ENCODE measurements at regions not wholly inside any gene's neighbourhood (a gene's known extent, or its start where the extent isn't known, plus 50 kb on each side); places are given as distances from the start of the nearest gene placed in this dataset.

DNA sequence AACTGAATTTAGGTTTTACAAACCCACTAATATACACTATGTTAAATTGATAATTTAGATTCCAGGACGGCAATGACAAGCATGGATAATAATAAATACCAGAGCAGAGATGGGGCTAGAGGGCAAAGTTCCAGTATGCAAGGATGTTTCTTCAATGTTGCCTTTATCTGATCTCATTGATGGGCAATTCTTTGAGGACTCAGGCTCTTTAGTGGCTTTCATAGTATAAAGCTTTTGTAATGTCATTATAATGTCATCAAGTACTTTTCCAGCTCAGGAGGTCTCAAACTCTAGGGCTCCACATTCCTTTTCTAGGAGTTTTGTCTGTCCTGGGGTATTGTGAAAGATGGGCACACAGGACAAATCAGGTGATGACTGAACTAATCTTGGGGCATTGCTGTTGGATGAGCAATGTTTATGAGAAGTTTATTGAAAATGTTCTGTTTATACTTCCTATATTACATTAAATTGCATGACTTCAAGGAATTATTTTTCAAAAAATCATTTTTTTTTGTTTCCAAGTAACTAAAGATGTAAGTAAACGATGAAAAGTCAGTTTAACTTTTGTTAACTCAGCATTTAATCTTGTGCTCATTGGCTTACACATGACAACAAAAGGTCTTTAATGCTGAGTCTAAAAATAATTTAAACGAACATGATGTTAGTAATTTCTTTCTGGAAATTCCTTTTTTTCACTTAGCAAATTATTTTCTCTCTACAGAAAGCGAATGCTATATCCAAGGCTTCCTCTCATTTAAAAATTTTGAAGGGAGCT is 116.4 kb downstream of the OXSM start (continued):
- TF ChIP-seq C11orf30 (IDR thresholded peaks at IDR 0.05; ENCODE audit: low read depth) (peak; percentile 74), SMAD4 (CRISPR knock-in tag; conservative IDR thresholded peaks at IDR 0.05) (no peak), ZFPM2 (CRISPR knock-in tag; IDR thresholded peaks at IDR 0.05) (no peak), TEAD1 (CRISPR knock-in tag; IDR thresholded peaks at IDR 0.05) (no peak), MTF1 (CRISPR knock-in tag; IDR thresholded peaks at IDR 0.05; ENCODE audit: borderline replicate concordance) (no peak)
- TF ChIP-seq, protein P1, sequence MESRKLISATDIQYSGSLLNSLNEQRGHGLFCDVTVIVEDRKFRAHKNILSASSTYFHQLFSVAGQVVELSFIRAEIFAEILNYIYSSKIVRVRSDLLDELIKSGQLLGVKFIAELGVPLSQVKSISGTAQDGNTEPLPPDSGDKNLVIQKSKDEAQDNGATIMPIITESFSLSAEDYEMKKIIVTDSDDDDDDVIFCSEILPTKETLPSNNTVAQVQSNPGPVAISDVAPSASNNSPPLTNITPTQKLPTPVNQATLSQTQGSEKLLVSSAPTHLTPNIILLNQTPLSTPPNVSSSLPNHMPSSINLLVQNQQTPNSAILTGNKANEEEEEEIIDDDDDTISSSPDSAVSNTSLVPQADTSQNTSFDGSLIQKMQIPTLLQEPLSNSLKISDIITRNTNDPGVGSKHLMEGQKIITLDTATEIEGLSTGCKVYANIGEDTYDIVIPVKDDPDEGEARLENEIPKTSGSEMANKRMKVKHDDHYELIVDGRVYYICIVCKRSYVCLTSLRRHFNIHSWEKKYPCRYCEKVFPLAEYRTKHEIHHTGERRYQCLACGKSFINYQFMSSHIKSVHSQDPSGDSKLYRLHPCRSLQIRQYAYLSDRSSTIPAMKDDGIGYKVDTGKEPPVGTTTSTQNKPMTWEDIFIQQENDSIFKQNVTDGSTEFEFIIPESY (CRISPR knock-in tag; IDR thresholded peaks at IDR 0.05): no peak
- TF ChIP-seq, protein P2, sequence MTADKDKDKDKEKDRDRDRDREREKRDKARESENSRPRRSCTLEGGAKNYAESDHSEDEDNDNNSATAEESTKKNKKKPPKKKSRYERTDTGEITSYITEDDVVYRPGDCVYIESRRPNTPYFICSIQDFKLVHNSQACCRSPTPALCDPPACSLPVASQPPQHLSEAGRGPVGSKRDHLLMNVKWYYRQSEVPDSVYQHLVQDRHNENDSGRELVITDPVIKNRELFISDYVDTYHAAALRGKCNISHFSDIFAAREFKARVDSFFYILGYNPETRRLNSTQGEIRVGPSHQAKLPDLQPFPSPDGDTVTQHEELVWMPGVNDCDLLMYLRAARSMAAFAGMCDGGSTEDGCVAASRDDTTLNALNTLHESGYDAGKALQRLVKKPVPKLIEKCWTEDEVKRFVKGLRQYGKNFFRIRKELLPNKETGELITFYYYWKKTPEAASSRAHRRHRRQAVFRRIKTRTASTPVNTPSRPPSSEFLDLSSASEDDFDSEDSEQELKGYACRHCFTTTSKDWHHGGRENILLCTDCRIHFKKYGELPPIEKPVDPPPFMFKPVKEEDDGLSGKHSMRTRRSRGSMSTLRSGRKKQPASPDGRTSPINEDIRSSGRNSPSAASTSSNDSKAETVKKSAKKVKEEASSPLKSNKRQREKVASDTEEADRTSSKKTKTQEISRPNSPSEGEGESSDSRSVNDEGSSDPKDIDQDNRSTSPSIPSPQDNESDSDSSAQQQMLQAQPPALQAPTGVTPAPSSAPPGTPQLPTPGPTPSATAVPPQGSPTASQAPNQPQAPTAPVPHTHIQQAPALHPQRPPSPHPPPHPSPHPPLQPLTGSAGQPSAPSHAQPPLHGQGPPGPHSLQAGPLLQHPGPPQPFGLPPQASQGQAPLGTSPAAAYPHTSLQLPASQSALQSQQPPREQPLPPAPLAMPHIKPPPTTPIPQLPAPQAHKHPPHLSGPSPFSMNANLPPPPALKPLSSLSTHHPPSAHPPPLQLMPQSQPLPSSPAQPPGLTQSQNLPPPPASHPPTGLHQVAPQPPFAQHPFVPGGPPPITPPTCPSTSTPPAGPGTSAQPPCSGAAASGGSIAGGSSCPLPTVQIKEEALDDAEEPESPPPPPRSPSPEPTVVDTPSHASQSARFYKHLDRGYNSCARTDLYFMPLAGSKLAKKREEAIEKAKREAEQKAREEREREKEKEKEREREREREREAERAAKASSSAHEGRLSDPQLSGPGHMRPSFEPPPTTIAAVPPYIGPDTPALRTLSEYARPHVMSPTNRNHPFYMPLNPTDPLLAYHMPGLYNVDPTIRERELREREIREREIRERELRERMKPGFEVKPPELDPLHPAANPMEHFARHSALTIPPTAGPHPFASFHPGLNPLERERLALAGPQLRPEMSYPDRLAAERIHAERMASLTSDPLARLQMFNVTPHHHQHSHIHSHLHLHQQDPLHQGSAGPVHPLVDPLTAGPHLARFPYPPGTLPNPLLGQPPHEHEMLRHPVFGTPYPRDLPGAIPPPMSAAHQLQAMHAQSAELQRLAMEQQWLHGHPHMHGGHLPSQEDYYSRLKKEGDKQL (CRISPR knock-in tag; IDR thresholded peaks at IDR 0.05; ENCODE audit: borderline replicate concordance): no peak

All from K562 (cell line).